Progenitor cell of endocrine pancreas (in vitro differentiated cells): ENCODE measurements at regions not wholly inside any gene's neighbourhood (a gene's known extent, or its start where the extent isn't known, plus 50 kb on each side); places are given as distances from the start of the nearest gene placed in this dataset.

Experiments
- DNase-seq: peaks from one replicate; pipeline ENCODE4 v3.0.0; 2021; ENCODE audit warnings: low spot score; ENCODE audit not compliant: unreplicated experiment
- H3K27ac Mint-ChIP-seq: 2 replicates; pipeline ENCODE4 v1.8.0; 2021; ENCODE audit warnings: mild to moderate bottlenecking, moderate library complexity, mixed read lengths
- H3K27me3 Mint-ChIP-seq: 2 replicates; pipeline ENCODE4 v1.8.0; 2021; ENCODE audit warnings: mixed read lengths
- H3K36me3 Mint-ChIP-seq: 2 replicates; pipeline ENCODE4 v1.8.0; 2022; ENCODE audit warnings: mixed read lengths; ENCODE audit not compliant: insufficient read depth
- H3K4me1 Mint-ChIP-seq: 2 replicates; pipeline ENCODE4 v1.8.0; 2021; ENCODE audit warnings: low read depth, mixed read lengths
- H3K4me3 Mint-ChIP-seq: 2 replicates; pipeline ENCODE4 v1.8.0; 2021; ENCODE audit warnings: low read depth, mild to moderate bottlenecking, moderate library complexity, mixed read lengths
- H3K9me3 Mint-ChIP-seq: 2 replicates; pipeline ENCODE4 v1.8.0; 2021; ENCODE audit warnings: low read depth, mixed read lengths
- CTCF ChIP-seq: fragments of 200-600 bp; sonication (generic); IDR thresholded peaks from one replicate; pipeline ENCODE4 v1.5.0; 2021; ENCODE audit warnings: antibody characterized with exemption, mild to moderate bottlenecking; ENCODE audit not compliant: unreplicated experiment

GRCh38 chr12:46884362-46884761, 58.6 kb upstream of the SLC38A4 start:
- no peak for DNase-seq
- Mint-ChIP-seq H3K4me3 (no peak overlapping the region), H3K36me3 (no peaks in the 10 kb centered on the region), H3K4me1 (no peaks in the 10 kb centered on the region), H3K27ac (no peak overlapping the region), H3K27me3 (no peaks in the 10 kb centered on the region), H3K9me3 (peaks cover 3% of the 10 kb centered on the region)
- no peak for TF ChIP-seq CTCF

- Mint-ChIP-seq H3K9me3 (no peaks in the 10 kb centered on the region), H3K27me3 (no peaks in the 10 kb centered on the region), H3K4me1 (no peaks in the 10 kb centered on the region), H3K36me3 (no peaks in the 10 kb centered on the region), H3K4me3 (no peak overlapping the region), H3K27ac (no peak overlapping the region)
- no peak for DNase-seq
- TF ChIP-seq CTCF, result no peak
Observed at GRCh38 chr12:46886541-46887041, 60.8 kb upstream of the SLC38A4 start.

- no peak overlapping the region for H3K4me3 Mint-ChIP-seq
- no peaks in the 10 kb centered on the region for H3K9me3 Mint-ChIP-seq
- no peaks in the 10 kb centered on the region for H3K36me3 Mint-ChIP-seq
- no peaks in the 10 kb centered on the region for H3K27me3 Mint-ChIP-seq
- H3K4me1 Mint-ChIP-seq, result no peaks in the 10 kb centered on the region
- no peak overlapping the region for H3K27ac Mint-ChIP-seq
- DNase-seq, result no peak
- TF ChIP-seq CTCF, result no peak
Observed at GRCh38 chr12:46887870-46888269, 62.1 kb upstream of the SLC38A4 start.

GRCh38 chr12:46888568-46888967, 62.8 kb upstream of the SLC38A4 start:
- Mint-ChIP-seq H3K9me3 (no peaks in the 10 kb centered on the region), H3K4me3 (no peak overlapping the region), H3K4me1 (no peaks in the 10 kb centered on the region), H3K27me3 (no peaks in the 10 kb centered on the region), H3K36me3 (no peaks in the 10 kb centered on the region), H3K27ac (no peak overlapping the region)
- no peak for TF ChIP-seq CTCF
- no peak for DNase-seq

GRCh38 chr12:46891306-46891705, 65.5 kb upstream of the SLC38A4 start:
- no peak for DNase-seq
- no peak overlapping the region for H3K27ac Mint-ChIP-seq
- H3K36me3 Mint-ChIP-seq, result no peaks in the 10 kb centered on the region
- TF ChIP-seq CTCF, result no peak
- no peaks in the 10 kb centered on the region for H3K27me3 Mint-ChIP-seq
- H3K9me3 Mint-ChIP-seq, result no peaks in the 10 kb centered on the region
- no peak overlapping the region for H3K4me3 Mint-ChIP-seq
- no peaks in the 10 kb centered on the region for H3K4me1 Mint-ChIP-seq
